ENCODE measurements at regions not wholly inside any gene's neighbourhood (a gene's known extent, or its start where the extent isn't known, plus 50 kb on each side); places are given as distances from the start of the nearest gene placed in this dataset.

GRCh38 chr12:65685514-65685913 is 138.8 kb upstream of the HMGA2 start:
- TF ChIP-seq CTCF (IDR thresholded peaks at IDR 0.05; ENCODE audit: extremely low read depth in 1 of 2, insufficient read depth in 1 of 2, low read depth in 1 of 2, low read length in 2 of 2), result peak; percentile 52 to 63
- no peak for TF ChIP-seq POLR2A (IDR thresholded peaks at IDR 0.05; ENCODE audit: low read depth, low read length)
